Suppressor macrophage treated with lipopolysaccharide for 1 hour (primary cell): ENCODE measurements at regions not wholly inside any gene's neighbourhood (a gene's known extent, or its start where the extent isn't known, plus 50 kb on each side); places are given as distances from the start of the nearest gene placed in this dataset.

ENCODE experiments used
- DNase-seq, 3 donors: peaks; one replicate each; pipeline ENCODE4 v3.0.0-alpha.2; 2020 to 2022

DNA sequence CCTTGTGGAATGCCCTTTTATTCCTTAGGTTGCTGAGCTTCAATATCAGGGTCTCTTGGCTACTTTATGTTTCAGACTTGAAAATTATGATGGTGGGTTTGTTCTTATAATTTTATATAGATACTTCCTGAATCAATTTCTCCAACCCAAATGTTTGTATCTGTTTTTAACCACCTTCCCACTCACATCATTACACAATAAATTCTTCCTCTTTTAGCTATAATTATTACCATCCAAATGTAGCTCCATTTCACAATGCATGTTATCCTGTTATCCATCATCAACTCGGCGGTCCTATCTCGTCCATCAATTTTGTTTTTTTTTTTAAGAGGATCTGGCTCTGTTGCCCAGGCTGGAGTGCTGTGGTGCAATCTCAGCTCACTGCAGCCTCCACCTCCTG is 357.6 kb upstream of the ZP4 start:
- peak; percentile 20 to 66 (median 61) for DNase-seq

DNA sequence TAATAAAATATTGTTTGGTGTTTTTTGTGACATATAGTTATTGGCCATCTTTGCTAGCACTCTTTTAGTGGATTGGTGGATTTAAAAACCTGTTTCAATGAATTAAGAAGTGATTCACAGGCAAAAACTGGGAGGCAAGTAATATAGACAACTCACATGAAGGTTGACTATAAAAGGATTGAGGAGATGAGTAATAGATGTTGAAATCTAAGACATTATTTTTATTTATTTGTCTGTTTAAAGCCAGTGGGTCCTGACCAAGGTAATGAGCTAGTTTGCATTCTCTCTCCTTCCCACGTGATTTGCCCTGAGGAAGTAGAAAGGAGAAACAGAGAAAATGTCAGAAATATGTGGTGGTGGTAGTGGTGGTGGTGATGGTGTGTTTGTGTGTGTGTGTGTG is 351.5 kb upstream of the ZP4 start:
- DNase-seq = peak in 2 of 3 donors; percentile 14 to 18

DNA sequence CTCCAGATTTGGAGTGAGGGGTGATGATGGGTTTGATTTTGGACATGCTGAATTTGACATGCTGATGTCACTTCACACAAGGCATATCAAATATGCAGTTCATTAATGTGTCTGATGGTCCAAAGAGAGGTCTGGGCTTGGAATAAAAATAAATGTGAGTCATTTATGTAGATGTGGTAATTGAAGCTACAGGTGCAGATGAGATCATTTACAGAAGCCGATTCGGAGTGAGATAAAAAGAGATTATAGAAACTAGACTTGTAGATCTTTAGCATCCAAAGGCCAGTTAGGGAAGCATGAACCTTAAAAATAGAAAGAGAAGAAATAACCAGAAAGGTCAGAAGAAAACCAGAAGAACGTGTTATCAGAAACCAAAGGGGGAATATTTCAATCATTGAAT is 350.9 kb upstream of the ZP4 start:
- no peak for DNase-seq

DNA sequence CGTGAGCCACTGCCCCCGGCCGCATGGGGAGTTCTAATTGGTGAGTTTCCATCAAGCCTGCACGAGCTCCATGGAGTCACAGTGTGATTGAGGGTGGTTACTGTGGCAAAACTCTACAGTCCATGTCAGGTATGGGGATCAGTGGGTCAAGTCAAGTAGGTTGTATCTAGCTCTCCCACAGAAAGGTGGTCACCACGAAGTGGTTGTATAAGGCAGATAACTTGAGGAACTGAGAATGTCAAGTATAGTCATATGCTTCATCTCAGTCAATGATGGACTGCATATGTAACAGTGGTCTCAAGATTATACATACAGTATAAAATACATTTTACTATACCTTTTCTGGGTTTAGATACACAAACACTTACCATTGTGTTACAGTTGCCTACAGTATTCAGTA is 348.6 kb upstream of the ZP4 start:
- no peak for DNase-seq

DNA sequence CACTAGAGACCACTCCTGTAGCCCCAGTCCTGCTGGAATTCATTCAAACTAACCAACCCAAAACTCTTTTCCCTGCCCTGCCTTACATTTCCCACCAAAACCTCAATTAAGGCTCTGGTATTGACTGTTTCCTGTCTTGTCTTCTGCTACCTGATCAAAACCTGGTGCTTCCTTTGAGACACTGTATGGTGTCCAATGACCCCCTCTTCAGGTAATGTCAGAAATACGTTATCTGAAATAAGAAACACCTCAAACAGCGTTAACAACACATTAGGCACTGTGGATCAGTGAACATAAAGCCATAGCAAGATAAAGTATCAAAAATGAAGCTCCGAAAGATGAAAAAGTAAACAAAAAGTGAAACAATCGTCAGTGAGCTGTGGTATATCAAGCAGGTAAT is 343.2 kb upstream of the ZP4 start:
- no peak for DNase-seq

DNA sequence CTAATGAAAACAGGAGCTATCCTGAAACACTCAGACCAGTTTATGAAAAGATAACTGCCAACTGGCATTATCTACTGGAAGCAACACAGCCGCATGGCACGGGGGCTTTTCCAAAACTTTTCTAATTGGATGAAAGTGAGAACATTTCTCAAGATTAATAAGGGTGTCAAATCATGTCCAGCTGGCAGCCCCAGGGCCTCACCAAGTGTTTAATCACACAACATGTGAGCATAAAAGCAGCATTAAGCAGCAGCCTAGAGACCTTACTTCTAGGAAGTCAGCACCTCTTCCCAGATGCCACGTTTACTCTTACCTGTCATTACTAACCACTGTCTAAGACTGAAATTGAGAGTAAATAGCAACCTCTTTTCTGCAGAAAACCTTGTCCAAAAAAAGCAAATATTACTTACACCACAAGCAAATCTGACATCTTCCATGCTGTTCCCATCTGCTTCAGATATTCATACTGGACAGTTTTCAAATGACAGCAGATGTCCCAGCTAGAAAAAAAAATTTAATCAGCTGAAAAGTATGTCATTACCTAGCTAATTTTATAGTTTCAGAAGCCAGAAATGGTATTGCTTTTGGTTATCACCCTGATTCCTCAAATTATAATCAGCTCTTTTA is 341.5 kb upstream of the ZP4 start:
- no peak for DNase-seq

DNA sequence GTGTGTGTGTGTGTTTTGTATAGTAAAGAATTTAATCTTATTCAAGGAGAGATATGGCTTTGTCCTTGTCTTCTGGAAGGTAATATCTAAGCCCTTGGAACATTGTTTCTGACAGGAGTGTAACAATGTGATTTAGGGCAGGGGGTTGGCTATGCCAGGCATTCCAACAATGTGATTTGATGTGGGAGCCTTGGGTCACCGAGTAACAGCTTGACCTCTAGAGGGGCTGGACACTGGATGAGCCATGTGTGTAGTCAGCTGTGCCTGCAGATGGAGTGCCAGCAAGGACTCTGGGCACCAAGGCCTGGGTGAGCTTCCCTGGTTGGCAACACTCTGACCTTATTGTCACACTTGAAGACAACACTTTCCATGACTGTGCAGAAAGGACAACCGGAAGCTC is 336.1 kb upstream of the ZP4 start:
- DNase-seq = no peak

DNA sequence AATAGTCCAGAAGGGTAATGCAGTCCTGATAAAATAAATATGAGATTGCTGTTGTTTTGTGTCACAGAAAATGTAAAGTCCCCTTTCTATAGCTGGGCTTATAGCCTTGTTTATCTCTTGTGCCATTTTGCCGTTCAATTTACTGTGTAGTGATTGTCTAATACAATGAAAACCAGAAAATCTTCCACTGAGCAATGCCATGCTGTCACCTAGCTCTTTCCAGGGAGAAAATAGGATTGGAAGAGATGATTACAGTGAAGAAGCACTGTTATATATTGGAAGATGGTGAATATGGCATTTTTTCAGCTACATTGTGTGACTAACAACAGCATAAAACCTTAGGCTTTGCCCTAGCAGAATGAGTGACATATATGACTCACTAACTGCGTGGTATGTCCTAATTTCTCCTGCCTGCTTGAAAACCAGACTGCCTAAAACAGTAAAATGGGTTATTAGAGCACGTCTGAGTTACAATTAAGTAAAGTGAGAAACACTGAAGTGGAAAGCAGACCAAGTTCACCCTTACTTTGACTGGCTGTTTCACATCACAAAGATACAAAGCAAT is 332.4 kb upstream of the ZP4 start:
- peak in 1 of 3 donors; percentile 2 for DNase-seq

DNA sequence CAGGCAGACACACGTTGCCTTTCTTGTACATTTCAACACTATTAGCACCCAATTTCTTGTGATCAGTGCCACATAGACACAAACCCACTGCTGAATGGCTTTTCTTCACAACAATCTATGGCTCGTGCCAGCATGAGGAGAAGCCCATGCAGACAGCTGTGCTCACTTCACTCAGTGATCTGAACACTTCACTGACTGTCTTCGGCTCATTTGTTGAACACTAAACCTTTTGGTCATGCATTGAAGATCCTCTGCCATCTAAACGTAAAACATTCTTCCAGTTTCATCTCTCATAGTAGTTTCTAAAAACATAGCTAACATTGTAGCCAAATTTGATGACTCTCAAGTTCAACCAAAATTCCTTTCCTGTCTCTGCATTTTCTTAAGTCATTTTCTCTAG is 331.0 kb upstream of the ZP4 start:
- no peak for DNase-seq

DNA sequence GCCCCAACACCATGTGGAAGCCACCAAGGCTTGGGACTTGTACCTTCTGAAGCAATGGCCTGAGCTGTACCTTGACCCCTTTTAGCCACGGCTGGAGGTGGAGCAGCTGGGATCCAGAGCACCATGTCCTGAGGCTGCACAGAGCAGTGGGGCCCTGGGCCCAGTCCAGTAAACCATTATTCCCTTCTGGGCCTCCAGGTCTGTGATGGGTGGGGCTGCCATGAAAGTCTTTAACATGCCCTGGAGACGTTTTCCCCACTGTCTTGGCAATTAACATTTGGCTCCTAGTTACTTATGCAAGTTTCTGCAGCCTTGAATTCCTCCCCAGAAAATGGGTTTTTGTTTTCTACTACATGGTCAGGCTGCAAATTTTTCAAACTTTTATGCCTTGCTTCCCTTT is 323.7 kb upstream of the ZP4 start:
- DNase-seq = no peak

DNA sequence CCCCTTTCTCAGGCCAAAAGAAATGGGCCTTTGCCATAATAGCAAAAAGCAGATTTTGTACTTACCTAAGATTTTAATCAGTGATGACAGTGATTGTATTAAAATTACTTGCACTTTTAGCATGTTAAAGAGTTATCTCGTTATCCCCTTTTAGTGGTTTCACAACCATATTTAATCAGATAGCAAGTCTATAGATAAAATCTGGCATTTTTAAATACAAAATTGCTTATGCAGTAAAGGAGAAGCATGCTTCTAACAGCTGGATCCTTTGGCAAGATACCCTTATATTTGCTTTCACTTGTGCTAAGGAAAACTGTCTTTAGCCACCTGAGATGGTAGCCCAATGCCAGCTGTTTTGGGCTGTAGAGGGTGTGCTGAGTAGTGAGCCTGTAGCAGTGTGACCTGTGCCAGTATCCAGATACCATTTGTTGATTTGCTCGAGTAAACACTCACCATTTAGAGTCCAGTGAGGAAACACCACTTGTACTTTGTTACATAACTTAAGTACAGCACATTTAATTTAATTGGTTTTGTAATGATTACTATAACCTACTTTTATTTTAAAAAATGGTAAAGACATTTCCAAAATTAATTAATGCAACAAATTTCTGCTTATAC is 314.4 kb upstream of the ZP4 start:
- no peak for DNase-seq

DNA sequence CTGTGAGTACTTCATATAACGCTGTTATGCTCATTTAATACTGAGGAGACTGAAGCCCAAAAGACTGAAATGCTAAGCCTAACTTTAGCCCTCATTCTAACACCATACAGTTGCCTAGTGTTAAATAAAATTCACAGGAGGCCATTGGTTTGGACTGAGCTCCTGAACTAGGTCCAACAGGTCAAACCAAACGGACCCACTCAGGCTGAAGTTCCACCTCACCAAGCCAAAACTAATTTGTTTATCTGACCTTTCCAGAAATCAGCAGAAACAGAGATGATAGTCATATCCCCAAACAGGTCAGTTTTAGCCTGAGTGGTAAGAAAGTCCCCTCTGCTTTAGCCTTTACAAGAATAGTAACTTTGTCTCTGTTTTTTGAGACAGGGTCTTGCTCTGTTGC is 311.3 kb upstream of the ZP4 start:
- no peak for DNase-seq

DNA sequence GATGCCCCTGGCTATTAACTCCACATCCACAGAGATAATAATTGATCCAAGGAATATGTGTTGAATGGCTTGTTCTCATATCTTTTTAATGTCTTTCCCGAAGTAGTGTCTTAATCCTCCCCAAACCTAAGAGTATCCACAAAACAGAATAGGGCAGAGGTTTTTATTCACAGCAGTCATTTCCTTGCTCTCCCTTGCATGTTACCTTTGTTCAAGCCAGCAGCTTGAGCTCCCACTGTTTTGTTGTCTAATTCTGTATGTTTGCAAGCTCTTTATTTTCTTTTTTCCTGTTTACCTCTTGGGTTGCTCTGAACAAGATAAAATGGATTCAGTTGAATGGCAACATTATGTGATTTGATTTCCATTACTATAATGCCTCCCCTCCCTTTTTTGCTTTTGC is 308.6 kb upstream of the ZP4 start:
- DNase-seq = no peak

DNA sequence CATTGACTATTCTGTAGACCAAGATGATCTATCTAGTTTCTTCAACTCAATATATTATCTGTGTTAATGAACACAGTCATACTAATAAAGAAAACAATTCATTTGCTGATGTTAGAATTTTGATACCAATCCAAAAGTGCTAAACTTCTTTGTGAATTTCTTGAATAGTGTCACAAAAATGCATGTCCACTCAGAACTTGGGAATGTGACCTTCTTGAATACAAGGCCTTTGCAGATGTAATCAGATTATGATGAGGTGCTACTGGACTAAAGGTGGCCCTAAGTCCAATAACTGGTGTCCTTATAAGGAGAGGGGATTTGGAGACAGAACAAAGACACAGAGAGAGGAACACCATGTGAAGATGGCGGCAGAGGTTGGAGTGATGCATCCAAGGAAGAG is 305.8 kb upstream of the ZP4 start:
- no peak for DNase-seq

DNA sequence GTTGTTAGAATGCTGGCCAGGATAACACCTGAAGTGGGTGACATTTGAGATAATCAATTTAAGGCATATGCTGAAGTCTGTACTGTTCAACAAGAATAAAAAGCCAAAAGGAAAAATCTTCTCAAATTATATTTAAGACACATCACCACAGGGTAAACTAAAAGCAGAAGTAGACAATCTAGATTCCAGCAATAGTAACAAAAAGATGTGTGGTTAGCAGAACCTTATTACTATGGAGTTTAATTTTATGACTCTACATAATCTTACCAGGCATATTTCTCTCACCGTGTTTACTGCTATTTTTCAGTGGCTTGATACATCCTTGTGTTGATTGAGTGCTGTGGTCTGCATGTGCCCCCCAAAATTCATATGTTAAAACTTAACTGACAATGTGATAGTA is 300.4 kb upstream of the ZP4 start:
- no peak for DNase-seq

DNA sequence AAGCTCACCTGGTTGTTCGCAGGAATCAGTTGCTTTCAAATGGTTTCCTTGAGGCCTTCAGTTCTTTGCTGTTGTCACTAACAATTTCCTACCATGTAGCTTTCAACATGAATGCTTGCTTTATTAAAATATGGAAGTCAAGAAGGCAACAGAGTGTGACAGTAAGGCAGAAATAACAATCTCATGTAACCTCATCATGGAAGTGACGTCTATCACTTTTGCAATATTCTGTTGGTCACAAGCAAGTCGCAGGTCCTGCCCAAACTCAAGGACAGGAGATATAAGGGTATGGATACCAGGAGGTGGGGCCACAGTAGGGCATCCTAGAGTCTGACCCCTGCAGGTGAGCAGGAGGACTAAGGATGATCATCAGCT is 296.8 kb upstream of the ZP4 start:
- no peak for DNase-seq

DNA sequence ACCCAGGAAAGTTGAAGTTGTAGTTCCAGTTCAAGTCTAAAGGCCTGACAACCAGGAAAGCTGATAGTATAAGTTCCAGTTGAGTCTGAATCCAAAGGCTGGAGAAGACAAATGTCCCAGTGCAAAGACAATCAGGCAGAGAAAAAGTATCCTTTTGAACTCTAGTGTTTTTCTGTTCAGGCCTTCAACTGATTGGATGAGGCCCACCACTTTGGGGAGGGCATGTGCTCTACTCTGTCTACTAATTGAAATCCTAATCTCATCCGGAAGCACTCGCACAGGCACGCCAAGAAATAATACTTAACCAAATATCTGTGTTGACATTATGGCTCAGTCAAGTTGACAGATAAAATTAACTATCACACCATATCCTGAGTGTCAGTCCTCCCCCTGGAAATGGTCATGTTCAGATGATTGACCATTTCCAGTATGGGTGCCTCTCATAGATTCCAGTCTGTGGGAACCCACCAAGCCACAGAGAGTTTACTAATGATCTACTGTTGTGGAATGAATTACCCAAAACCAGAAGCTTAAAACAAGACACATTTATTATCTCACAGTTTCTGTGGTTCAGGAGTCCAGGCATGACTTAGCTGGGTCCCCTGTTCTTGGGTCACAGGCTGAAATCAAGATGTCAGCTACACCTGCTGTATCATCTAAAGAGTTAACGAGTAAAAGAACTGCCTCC is 296.3 kb upstream of the ZP4 start:
- DNase-seq = no peak

DNA sequence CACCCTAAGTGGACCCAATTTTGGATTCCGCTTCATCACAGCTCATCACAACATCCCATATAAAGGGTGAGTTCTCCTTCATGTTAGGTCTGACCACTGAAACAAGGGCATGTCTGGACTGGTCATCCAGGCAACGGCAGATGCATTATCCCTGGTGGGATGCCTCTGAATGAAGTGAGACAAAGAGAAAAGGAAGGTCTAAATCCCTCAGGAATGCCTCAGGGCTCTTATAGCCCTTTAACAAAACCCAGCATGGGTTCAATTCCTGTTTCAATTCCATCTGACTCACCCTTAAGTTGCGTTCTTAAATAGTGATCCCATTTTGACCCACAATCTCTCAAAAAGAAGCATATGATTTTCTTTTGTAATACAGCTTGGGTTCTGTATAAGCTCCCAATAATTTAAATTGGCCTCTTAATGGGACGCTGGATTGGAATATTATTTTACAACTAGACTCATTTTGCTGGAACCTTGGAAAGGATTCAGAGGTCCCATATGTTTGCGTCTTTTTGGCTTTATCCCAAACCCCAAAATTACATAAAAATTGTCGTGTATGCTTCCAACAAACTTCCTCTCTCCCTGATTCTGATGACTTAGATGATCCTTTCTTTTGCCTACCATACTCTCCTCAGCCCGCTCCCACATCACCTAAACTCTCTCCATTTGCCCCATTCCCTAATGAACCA is 287.4 kb upstream of the ZP4 start:
- no peak for DNase-seq

DNA sequence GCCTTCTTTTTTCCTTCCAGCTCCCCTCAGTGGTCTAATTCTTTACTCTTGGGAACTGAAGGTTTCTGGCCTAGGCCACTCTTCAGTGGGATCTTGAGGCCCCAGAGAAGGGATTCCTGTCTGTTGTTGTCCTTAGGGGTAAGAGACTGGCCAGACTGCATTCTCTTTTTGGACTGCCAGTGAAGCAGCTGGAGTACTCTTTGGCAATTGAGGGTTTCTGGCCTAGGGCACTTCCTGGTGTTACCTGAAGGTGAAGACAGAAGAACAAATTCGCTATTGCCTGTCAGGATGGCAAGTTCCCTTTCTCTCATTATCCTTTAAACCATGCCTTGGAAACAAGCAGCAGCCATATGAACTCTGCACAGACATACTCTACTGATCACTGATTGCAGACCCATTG is 286.6 kb upstream of the ZP4 start:
- DNase-seq = no peak

DNA sequence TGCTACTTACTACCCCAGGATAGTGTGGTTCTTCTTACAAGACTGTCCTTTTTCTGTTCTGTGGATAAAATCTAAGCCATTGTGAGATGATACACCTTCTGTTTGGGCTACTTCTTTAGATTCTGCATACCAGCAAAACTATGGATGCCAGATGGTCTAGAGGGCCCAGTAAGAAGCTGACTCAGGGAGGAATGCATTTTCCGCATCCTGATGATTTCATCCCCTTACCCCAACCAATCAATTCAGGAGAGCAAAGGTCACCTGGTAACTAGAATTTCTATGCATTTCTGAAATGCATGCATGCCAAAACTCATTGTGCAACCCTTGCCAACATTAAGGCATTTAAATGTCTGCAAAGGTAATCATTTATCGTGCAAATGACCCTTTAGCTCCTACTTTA is 285.7 kb upstream of the ZP4 start:
- DNase-seq = no peak

DNA sequence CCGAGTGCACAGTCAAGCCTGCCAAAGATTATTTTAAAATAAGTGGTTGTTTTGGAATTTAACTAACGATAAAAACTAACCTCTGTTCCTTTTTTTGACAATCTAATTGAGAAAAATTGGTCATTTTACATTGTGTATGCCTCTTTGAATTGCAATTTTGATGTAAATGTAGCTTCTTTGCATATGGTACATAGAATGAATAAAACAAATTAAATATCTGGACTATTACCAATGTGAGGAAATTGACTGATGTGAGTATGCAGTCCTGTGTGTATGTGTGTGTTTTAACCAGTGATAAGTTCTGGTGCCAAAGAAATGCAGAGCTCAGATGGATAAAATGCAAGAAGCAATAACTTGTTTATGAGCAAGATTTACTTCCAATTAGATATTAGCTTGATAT is 281.3 kb upstream of the ZP4 start:
- DNase-seq = no peak

DNA sequence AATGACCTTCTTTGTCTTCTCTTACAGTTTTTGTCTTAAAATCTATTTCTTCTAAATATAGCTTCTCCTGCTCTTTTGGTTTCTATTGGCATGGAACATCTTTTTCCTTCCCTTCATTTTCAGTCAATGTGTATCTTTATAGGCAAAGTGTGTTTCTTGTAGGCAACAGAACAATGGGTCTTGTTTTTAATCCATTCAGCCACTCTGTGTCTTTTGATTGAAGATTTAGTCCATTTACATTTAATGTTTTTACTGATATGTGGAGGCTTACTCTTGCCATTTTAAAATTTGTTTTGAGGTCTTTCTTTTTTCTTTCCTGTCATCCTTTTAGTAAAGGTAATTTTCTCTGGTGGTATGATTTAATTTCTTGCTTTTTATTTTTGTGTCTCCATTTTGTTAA is 271.2 kb upstream of the ZP4 start:
- no peak for DNase-seq

DNA sequence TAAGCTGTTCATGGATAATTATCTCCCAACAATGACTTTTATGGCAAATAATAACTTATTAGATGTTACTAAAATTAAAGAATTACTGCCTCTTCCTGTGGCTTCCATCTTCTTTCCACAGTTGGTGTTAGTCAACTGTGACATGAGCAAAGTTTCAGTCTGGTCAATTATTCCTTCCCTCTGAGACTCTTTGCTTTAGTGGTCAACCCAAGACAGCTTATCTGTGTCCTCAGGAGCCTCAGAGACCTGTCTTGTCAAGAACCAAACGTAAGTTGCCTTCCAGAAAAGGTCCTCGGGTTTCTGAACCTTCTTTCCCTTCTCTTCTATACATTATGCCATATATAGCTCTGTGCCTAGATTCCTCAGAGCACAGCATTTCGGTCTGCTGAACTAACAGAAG is 263.2 kb upstream of the ZP4 start:
- no peak for DNase-seq

DNA sequence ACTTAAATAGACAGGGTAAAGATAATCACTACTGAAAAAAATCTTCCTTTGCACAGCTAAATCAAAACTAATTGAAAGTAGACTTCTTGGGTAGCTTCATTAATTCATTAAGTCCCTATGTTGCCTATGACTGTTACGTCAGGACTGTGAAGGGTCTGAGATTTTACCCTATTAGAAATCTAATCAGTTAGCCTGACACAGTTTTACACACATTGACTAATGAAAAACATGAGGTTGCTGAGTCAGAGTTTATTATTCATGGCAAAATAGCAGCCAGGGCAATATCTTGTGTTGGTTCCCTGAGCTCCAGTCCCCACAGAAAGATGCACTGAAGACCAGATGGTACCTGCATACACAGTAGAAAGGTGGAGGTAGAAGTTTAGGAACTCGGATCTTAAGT is 262.5 kb upstream of the ZP4 start:
- no peak for DNase-seq
